GM13976 (cell line): ENCODE measurements at regions not wholly inside any gene's neighbourhood (a gene's known extent, or its start where the extent isn't known, plus 50 kb on each side); places are given as distances from the start of the nearest gene placed in this dataset.
A peak's percentile ranks its signal among the peaks of the same experiment; 100 is the strongest.

ENCODE experiments used
- DNase-seq: peaks from one replicate; pipeline ENCODE4 v3.0.0; 2012; ENCODE audit warnings: low spot score
- CTCF ChIP-seq: IDR thresholded peaks from 2 replicates; pipeline ENCODE4 v1.5.1; 2012; ENCODE audit warnings: borderline replicate concordance, mild to moderate bottlenecking; ENCODE audit not compliant: insufficient read depth; ENCODE audit errors: extremely low read depth, missing control alignments, control extremely low read depth
- in situ Hi-C: fragments of 300-500 bp; cut with MboI; formaldehyde crosslinking; loops from one replicate; pipeline ENCODE4 v1.12.0; 2022; ENCODE audit warnings: low sequenced_read_pairs, mixed read lengths, inconsistent platforms; ENCODE audit not compliant: unreplicated experiment

- in situ Hi-C loops = no loop called here
- DNase-seq = no peak
- no peak for TF ChIP-seq CTCF
Measured at GRCh38 chr4:81912376-81913030, 440.8 kb upstream of the RASGEF1B start.

- no peak for DNase-seq
- in situ Hi-C loops = no loop called here
- TF ChIP-seq CTCF = no peak
Measured at GRCh38 chr4:81906905-81907304, 435.2 kb upstream of the RASGEF1B start.

- peak; percentile 12 for DNase-seq
- no peak for TF ChIP-seq CTCF
Measured at GRCh38 chr4:81905971-81906370, 434.3 kb upstream of the RASGEF1B start.

GRCh38 chr4:81904121-81904520 lies 432.4 kb upstream of the RASGEF1B start:
- in situ Hi-C loops = no loop called here
- no peak for TF ChIP-seq CTCF
- no peak for DNase-seq

More at GRCh38 chr4:81905971-81906370, 434.3 kb upstream of the RASGEF1B start:
- in situ Hi-C loops = no loop called here

GRCh38 chr4:81903212-81903611 lies 431.5 kb upstream of the RASGEF1B start:
- TF ChIP-seq CTCF = no peak
- no peak for DNase-seq
- in situ Hi-C loops = no loop called here

GRCh38 chr4:81898862-81899504 lies 427.3 kb upstream of the RASGEF1B start:
- DNase-seq = no peak
- TF ChIP-seq CTCF = no peak
- in situ Hi-C loops = no loop called here
